H9 (cell line): ENCODE measurements at regions not wholly inside any gene's neighbourhood (a gene's known extent, or its start where the extent isn't known, plus 50 kb on each side); places are given as distances from the start of the nearest gene placed in this dataset.

ENCODE experiments used
- DNase-seq: peaks from one replicate; pipeline ENCODE4 v3.0.0-alpha.2; 2017
- H2AFZ ChIP-seq: one replicate; pipeline ENCODE4 v1.6.1; 2013; ENCODE audit warnings: mild to moderate bottlenecking, low read length, control low read depth, moderate library complexity
- H2AK5ac ChIP-seq: 2 replicates; pipeline ENCODE4 v1.6.1; 2013; ENCODE audit warnings: low read length, control low read depth, mixed read lengths; ENCODE audit not compliant: insufficient read length
- H2BK120ac ChIP-seq: one replicate; pipeline ENCODE4 v1.6.1; 2013; ENCODE audit warnings: low read depth, mild to moderate bottlenecking, low read length, control low read depth, inconsistent platforms; ENCODE audit not compliant: poor library complexity, severe bottlenecking
- H2BK12ac ChIP-seq: 2 replicates; pipeline ENCODE4 v1.6.1; 2013; ENCODE audit warnings: low read length, control low read depth, mixed read lengths, low read depth; ENCODE audit not compliant: insufficient read length
- H2BK15ac ChIP-seq: 2 replicates; pipeline ENCODE4 v1.6.1; 2013; ENCODE audit warnings: low read depth, low read length, control low read depth
- H2BK20ac ChIP-seq: one replicate; pipeline ENCODE4 v1.6.1; 2013; ENCODE audit warnings: low read depth, mild to moderate bottlenecking, low read length, control low read depth, inconsistent platforms; ENCODE audit not compliant: poor library complexity, severe bottlenecking
- H2BK5ac ChIP-seq: 2 replicates; pipeline ENCODE4 v1.6.1; 2013; ENCODE audit warnings: low read length, control low read depth, mixed read lengths; ENCODE audit not compliant: insufficient read length
- H3K14ac ChIP-seq: 2 replicates; pipeline ENCODE4 v1.6.1; 2013; ENCODE audit warnings: low read length, control low read depth; ENCODE audit not compliant: insufficient read depth
- H3K18ac ChIP-seq: 2 replicates; pipeline ENCODE4 v1.6.1; 2013; ENCODE audit warnings: low read depth, mild to moderate bottlenecking, mixed read lengths, low read length, control low read depth; ENCODE audit not compliant: insufficient read length
- H3K23ac ChIP-seq: 2 replicates; pipeline ENCODE4 v1.6.1; 2013; ENCODE audit warnings: low read length, control low read depth, mixed read lengths, low read depth; ENCODE audit not compliant: insufficient read length
- H3K23me2 ChIP-seq: 2 replicates; pipeline ENCODE4 v1.6.1; 2013; ENCODE audit warnings: low read depth, mild to moderate bottlenecking, mixed read lengths, low read length, control low read depth; ENCODE audit not compliant: insufficient read length, poor library complexity, severe bottlenecking
- H3K27ac ChIP-seq: 2 replicates; pipeline ENCODE4 v1.5.1; 2013; ENCODE audit warnings: low read length, control low read depth, mixed read lengths, low read depth; ENCODE audit not compliant: insufficient read length
- H3K27me3 ChIP-seq: 2 replicates; pipeline ENCODE4 v1.6.1; 2013; ENCODE audit warnings: low read length, control low read depth, inconsistent platforms; ENCODE audit not compliant: insufficient read depth
- H3K4ac ChIP-seq: 2 replicates; pipeline ENCODE4 v1.6.1; 2013; ENCODE audit warnings: low read depth, mild to moderate bottlenecking, control low read depth, inconsistent platforms, low read length, moderate library complexity
- H3K4me1 ChIP-seq: 2 replicates; pipeline ENCODE4 v1.6.1; 2013; ENCODE audit warnings: low read length, control low read depth, inconsistent platforms; ENCODE audit not compliant: insufficient read depth
- H3K4me2 ChIP-seq: 2 replicates; pipeline ENCODE4 v1.6.1; 2013; ENCODE audit warnings: low read length, control low read depth, mixed read lengths; ENCODE audit not compliant: insufficient read length, insufficient read depth
- H3K56ac ChIP-seq: 2 replicates; pipeline ENCODE4 v1.6.1; 2013; ENCODE audit warnings: low read depth, mild to moderate bottlenecking, mixed read lengths, low read length, control low read depth; ENCODE audit not compliant: insufficient read length
- H3K79me1 ChIP-seq: 2 replicates; pipeline ENCODE4 v1.6.1; 2013; ENCODE audit warnings: low read depth, mild to moderate bottlenecking, moderate library complexity, low read length, control low read depth, inconsistent platforms; ENCODE audit not compliant: insufficient read depth, poor library complexity, severe bottlenecking
- H3K79me2 ChIP-seq: 2 replicates; pipeline ENCODE4 v1.6.1; 2013; ENCODE audit warnings: low read length, control low read depth, inconsistent platforms; ENCODE audit not compliant: insufficient read depth
- H3K9ac ChIP-seq: 2 replicates; pipeline ENCODE4 v1.6.1; 2013; ENCODE audit warnings: low read length, control low read depth, mixed read lengths; ENCODE audit not compliant: insufficient read length; ENCODE audit errors: extremely low read depth
- H3K9me3 ChIP-seq: one replicate; pipeline ENCODE4 v1.6.1; 2013; ENCODE audit warnings: low read depth, low read length, inconsistent platforms; ENCODE audit not compliant: control insufficient read depth
- H3T11ph ChIP-seq: one replicate; pipeline ENCODE4 v1.6.1; 2013; ENCODE audit warnings: mild to moderate bottlenecking, low read length, control low read depth, inconsistent platforms
- H4K20me1 ChIP-seq: one replicate; pipeline ENCODE4 v1.6.1; 2013; ENCODE audit not compliant: control insufficient read depth, insufficient read length, insufficient read depth
- H4K5ac ChIP-seq: 2 replicates; pipeline ENCODE4 v1.6.1; 2013; ENCODE audit warnings: low read depth, mild to moderate bottlenecking, mixed read lengths, low read length, control low read depth; ENCODE audit not compliant: insufficient read length
- H4K8ac ChIP-seq: replicated peaks from 2 replicates; pipeline ENCODE4 v1.6.1; 2013; ENCODE audit warnings: low read length, control low read depth, mixed read lengths, low read depth; ENCODE audit not compliant: insufficient read length
- H4K91ac ChIP-seq: 2 replicates; pipeline ENCODE4 v1.6.1; 2013; ENCODE audit warnings: low read depth, mild to moderate bottlenecking, moderate library complexity, mixed read lengths, low read length, control low read depth; ENCODE audit not compliant: insufficient read length
- H3K27ac Mint-ChIP-seq, 3 experiments: 2 replicates in 2 of 3; 3 replicates in 1 of 3; pipeline ENCODE4 v1.8.0; 2020 to 2021; ENCODE audit warnings: mixed read lengths in 3 of 3, mild to moderate bottlenecking in 1 of 3, moderate library complexity in 1 of 3
- H3K27me3 Mint-ChIP-seq: 2 replicates; pipeline ENCODE4 v1.8.0; 2021; ENCODE audit warnings: low read depth, mild to moderate bottlenecking, moderate library complexity, mixed read lengths
- H3K36me3 Mint-ChIP-seq, 3 experiments: 2 replicates in 2 of 3; 3 replicates in 1 of 3; pipeline ENCODE4 v1.8.0; 2020 to 2021; ENCODE audit warnings: low read depth in 3 of 3, mixed read lengths in 3 of 3; ENCODE audit not compliant: insufficient read depth in 1 of 3
- H3K4me1 Mint-ChIP-seq, 2 experiments: 2 replicates each; pipeline ENCODE4 v1.8.0; 2020; ENCODE audit warnings: mixed read lengths in 2 of 2
- H3K4me3 Mint-ChIP-seq, 2 experiments: 2 replicates in 1 of 2; 3 replicates in 1 of 2; pipeline ENCODE4 v1.8.0; 2020 to 2021; ENCODE audit warnings: mild to moderate bottlenecking in 2 of 2, mixed read lengths in 2 of 2, moderate library complexity in 1 of 2
- H3K9me3 Mint-ChIP-seq, 2 experiments: 2 replicates in 1 of 2; 3 replicates in 1 of 2; pipeline ENCODE4 v1.8.0; 2020; ENCODE audit warnings: mild to moderate bottlenecking in 2 of 2, mixed read lengths in 2 of 2, moderate library complexity in 1 of 2
- CTCF ChIP-seq: fragments of 200-600 bp; sonication (generic); conservative IDR thresholded peaks from 3 replicates; pipeline ENCODE4 v1.8.0; 2021; ENCODE audit warnings: antibody characterized with exemption, mild to moderate bottlenecking
- WGBS: extraction: QIAGEN DNeasy Blood & Tissue Kit; methylation state at CpG from one replicate; pipeline ENCODE4 v1.1.7; 2013; ENCODE audit warnings: missing lambda C conversion rate, low lambda C conversion rate, mixed read lengths; ENCODE audit not compliant: insufficient read length; ENCODE audit errors: extremely low coverage; 5-methylcytosine and 5-hydroxymethylcytosine counted together

DNA sequence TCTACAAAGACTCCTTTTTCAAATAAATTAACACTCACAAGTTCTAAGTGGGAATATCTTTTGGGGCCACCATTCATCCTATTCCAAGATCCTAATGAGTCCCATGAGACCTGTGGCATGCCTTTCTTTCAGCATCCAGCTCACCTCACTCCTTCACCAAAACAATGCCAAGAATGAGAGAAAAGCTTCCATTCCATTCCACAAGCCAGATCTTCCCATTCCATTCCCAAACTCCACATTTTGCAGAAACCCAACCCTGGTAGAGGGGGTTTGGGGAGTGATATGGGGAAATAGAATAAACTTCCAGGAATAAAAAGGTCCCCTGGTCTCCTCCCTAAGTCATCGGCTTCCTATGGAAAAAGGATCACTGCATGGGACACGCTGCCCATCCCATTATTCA is 392.2 kb downstream of the NPIPA8 start:
- Histone ChIP-seq H2BK15ac (no peak overlapping the region), H2AK5ac (no peak overlapping the region), H2BK120ac (no peak overlapping the region), H3K27ac (no peak overlapping the region), H4K20me1 (no peaks in the 10 kb centered on the region), H3K4ac (no peak overlapping the region), H3K79me2 (no peaks in the 10 kb centered on the region), H3K18ac (no peak overlapping the region), H2AFZ (no peak overlapping the region), H3K14ac (no peak overlapping the region), H4K8ac (no peak overlapping the region), H4K91ac (no peak overlapping the region), H4K5ac (no peak overlapping the region), H3K9me3 (no peaks in the 10 kb centered on the region), H3K27me3 (no peaks in the 10 kb centered on the region), H3T11ph (no peak overlapping the region), H3K9ac (no peak overlapping the region), H2BK12ac (no peak overlapping the region), H3K79me1 (no peaks in the 10 kb centered on the region), H3K23ac (no peak overlapping the region), H3K23me2 (no peaks in the 10 kb centered on the region), H3K56ac (no peak overlapping the region), H3K4me1 (no peaks in the 10 kb centered on the region), H3K4me2 (no peak overlapping the region), H2BK20ac (no peak overlapping the region), H2BK5ac (no peak overlapping the region)
- Mint-ChIP-seq H3K27ac (no peak overlapping the region), H3K27me3 (no peaks in the 10 kb centered on the region), H3K4me1 (peaks cover 17 to 22% of the 10 kb centered on the region in 2 experiments), H3K4me3 (no peak overlapping the region), H3K36me3 (peaks cover 0 to 7% (median 2%) of the 10 kb centered on the region in 3 experiments; a peak in 2 of 7 replicates), H3K9me3 (peaks cover 4 to 8% of the 10 kb centered on the region in 2 experiments; a peak in 4 of 5 replicates)
- no peak for TF ChIP-seq CTCF
- no peak for DNase-seq
- no CpG with 5 or more reads among the region's 2 CpGs for WGBS
